ENCODE measurements at regions not wholly inside any gene's neighbourhood (a gene's known extent, or its start where the extent isn't known, plus 50 kb on each side); places are given as distances from the start of the nearest gene placed in this dataset.

DNA sequence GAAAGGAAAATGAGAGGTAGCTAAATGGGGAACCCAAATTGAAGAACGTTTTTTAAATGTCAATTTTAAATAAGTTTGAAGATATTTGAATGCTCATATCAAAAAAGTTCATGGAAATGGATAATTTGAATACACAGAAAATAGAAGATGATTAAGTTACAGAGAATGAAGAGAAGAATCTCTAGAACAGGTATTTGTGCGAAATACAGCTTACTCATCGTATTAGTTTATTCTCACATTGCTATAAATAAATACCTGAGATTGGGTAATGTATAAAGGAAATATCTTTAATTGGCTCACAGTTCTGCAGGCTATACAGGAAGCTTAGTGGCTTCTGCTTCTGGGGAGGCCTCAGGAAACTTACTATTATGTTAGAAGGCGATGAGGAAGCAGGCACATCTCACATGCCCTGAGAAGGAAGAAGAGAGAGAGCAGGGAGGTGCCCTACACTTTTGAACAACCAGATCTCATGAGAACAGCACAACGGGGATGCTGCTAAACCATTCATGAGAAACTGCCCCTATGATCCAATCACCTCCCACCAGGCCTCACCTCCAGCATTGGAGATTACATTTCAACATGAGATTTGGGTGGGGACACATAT, 89.7 kb upstream of the DTNA start:
- no peak for DNase-seq (ENCODE audit: extremely low read depth in 1 of 11, low read depth in 9 of 11, low spot score in 4 of 11)

DNA sequence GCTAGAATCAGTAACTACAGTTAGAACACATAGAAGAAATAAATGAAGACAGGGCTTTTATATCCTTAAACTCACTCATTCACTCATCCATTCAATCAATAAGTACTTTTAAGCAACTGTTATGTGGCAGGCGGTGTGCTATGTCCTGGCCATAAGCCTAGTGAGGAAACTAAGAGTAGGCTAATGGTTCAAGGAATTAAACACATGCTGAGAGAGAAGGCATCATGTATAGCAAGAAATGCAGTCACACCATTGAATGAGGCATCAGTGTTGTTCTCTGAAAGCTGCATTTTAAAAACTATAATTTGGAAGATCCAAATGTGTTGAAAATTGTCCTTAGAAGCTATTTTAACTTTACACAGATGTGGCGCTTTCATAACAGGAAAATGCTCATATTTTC, 86.5 kb upstream of the DTNA start:
- DNase-seq (ENCODE audit: extremely low read depth in 1 of 11, low read depth in 9 of 11, low spot score in 4 of 11), result no peak

- no peak for DNase-seq (ENCODE audit: extremely low read depth in 1 of 11, low read depth in 9 of 11, low spot score in 4 of 11)
Measured at GRCh38 chr18:34624551-34624950, 85.5 kb upstream of the DTNA start.

DNA sequence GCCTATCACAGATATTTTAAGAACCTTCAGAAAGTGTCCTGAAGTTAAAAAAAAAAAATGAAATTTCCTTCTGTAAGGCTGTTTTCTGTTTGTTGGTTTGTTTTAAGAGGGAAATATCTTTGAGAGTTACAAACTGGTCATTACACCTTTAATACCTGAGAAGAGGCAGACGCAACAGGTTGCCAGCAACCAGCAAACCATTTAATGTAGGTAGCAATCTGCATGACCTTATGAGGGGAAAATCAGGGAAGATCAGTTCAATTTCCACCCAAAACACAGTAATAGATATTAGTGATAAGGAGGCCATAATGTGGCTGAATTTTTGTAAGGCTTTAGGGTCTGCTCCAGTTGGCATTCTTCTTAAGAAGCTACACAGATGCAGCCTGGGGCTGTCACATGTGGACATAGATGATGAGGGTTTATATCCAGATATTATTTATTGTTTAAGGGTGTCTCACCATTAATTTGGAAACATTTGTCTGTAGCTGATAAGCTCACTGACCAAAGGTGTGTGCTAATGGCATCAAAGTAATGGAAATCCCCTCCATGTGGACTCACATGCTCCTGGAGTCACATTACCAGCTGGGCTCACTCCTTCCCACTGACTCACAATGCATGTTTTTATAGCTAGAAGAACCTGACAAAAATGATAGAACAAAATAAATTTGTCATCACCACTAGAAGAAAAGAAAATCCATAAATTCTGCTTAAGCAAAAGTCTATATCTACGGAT, 83.5 kb upstream of the DTNA start:
- no peak for DNase-seq (ENCODE audit: extremely low read depth in 1 of 11, low read depth in 9 of 11, low spot score in 4 of 11)

GRCh38 chr18:34627137-34627920, 82.8 kb upstream of the DTNA start:
- DNase-seq (ENCODE audit: extremely low read depth in 1 of 11, low read depth in 9 of 11, low spot score in 4 of 11), result no peak

DNA sequence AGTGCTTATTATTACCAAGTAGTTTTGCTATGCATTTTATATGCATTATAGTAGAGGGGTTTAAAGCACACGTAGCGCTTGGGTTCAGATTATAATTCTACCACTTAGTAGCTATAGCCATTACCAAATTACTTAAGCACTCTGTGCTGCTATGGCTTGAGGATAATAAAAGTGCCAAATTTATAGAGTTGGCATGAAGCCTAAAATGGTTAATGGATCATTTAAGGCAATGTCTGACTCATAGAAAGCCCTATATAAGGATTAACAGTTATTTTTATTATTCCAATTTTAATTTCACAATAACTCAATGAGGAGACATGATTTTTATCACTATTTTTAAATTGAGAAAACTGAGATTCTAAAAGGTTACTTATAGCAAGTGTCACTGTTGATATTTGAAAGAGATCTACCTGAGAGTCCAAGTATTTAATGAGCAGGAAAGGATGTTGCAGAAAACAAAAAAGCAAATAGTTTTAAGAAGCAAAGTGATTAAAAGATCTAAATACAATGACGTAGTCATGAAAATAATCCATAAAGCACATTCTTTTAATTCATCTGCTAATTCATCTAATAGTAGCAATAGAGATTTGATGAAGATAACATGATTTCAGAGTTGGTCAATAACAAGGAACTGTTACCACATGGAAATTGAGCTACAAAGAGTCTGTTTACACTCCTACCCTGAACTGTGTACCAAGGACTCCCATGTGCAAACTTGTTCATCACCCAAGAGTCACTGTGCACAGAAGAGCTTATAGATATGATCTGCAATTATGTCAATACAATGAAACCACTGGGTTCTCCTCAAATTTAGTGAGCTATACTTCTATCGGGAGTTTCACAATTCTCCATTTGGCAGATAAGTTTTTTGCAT, 78.8 kb upstream of the DTNA start:
- DNase-seq (ENCODE audit: extremely low read depth in 1 of 11, low read depth in 9 of 11, low spot score in 4 of 11), result no peak

DNA sequence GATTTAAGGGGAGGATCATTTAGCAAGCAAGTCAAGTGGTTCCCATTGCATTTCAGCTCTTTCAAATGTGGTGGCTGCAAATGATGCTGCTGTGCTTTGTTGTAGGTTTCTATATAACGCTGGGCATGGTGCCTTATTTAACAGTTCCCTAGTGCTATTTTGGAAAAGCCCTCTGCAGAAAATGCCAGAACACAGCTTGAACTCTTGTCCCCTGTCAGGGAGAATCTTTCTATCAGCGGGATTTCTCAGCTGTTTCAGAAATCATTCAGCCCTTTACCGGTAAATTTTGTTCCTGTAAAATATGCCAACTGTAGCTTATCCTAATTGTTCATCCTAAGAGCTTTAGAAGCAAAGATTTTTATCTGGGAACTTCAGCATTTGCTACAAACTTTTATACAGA, 77.8 kb upstream of the DTNA start:
- DNase-seq (ENCODE audit: extremely low read depth in 1 of 11, low read depth in 9 of 11, low spot score in 4 of 11), result no peak

DNA sequence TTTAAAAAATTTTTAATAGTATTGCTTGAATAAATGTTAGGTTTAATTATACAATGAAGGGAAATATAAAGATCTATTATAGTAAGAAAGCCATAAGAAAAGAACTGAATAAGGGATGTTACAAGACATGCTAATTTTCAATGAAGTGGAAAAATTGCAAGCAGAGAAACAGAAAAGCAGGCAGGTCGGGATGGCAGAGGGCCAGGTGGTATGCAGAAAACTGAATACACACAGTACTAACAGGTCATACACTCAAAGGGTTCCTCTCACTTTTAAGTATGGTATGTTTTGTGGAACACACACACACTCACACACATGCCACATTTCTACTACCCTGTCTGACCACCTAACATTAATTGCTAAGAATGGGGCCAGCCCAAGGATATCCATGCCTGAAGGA, 76.7 kb upstream of the DTNA start:
- no peak for DNase-seq (ENCODE audit: extremely low read depth in 1 of 11, low read depth in 9 of 11, low spot score in 4 of 11)

DNA sequence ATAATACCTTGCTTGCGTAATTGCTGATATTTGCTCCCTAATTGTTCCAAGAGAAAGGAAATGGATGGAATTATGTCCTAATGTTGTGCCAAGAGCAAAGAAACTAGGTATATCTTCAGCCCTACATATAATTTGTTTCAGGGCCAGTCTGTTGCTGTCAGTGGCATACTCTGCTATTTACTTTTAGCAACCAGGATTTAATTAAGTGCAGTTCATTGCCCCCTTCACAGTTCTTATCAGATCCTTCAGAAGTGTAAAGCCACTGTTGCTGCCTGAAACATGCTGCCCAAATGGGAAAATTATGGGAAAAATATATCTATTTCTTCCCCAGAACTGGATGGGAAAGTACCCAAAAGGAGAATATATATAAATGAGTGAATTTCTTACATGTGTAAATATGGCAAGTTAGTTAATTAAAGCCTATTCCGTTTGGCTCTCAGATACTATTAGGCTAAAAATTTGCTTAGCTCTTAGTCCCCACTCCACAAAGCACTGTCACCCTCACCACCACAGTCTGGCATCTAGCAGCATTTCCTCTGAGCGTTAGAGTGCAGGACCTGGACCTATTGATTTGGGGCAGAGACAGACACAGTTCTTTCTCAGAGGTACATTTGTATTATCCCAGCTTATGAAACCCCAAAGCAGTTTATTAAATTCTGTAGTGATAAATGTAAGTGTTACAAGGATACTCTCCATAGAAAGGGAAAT, 72.8 kb upstream of the DTNA start:
- no peak for DNase-seq (ENCODE audit: extremely low read depth in 1 of 11, low read depth in 9 of 11, low spot score in 4 of 11)

DNA sequence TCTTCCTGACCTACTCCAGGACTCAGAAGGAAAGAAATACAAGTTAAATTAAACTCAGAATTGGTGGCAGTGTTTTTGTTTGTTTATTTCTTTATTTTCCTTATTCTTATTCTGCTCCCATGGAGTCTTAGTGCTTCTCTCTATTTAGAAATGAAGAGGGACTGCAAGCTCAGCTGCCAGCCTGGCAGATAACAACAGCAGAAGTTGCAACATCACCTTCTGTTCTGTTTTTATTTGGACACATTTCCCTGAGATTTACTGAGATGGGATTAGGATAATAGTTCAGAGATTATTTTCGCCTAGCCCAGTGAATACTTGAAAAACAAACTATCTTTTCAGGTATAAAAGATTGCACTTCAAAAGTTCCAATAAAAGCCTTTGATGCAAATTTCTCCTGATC, 70.4 kb upstream of the DTNA start:
- DNase-seq (ENCODE audit: extremely low read depth in 1 of 11, low read depth in 9 of 11, low spot score in 4 of 11), result no peak

- DNase-seq (ENCODE audit: extremely low read depth in 1 of 11, low read depth in 9 of 11, low spot score in 4 of 11), result no peak
Measured at GRCh38 chr18:34640276-34640675, 69.8 kb upstream of the DTNA start.

DNA sequence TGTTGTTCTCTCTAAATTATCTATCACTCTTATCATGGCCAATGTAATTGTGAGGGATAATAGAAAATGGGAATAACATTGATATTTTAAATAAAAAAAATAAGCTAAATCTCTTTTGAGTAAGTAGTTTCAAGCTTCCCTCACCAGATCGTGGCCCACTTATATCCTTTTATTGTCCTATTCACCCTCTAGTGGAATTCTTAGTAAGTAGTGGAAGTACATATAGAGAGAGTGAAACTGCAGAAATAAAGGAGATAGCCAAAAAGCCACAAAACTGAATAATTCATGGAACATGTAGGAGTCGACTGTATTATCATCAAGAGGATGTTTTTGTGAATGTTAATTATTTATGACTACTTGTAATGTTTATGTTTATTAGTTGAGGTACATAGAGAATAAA, 66.1 kb upstream of the DTNA start:
- no peak for DNase-seq (ENCODE audit: extremely low read depth in 1 of 11, low read depth in 9 of 11, low spot score in 4 of 11)

DNA sequence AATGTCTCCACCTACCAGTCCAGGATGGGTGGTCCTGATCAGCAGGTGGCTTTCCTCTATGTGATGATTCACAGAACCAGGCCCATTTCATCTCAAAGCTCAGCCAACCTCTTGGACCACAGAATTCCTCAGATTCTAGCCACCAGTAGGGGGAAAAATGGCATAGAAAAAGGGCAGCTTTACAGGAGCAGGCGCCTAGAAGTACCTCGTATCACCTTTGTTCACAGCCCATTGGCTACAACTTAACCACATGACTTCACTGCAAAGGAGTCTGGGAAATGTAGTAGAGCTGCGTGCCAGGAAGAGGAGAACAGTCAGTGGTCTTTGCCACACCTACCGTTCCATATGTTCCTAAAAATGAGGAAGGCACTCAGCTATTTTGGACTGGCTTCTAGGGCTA, 62.8 kb upstream of the DTNA start:
- DNase-seq (ENCODE audit: extremely low read depth in 1 of 11, low read depth in 9 of 11, low spot score in 4 of 11), result no peak

DNA sequence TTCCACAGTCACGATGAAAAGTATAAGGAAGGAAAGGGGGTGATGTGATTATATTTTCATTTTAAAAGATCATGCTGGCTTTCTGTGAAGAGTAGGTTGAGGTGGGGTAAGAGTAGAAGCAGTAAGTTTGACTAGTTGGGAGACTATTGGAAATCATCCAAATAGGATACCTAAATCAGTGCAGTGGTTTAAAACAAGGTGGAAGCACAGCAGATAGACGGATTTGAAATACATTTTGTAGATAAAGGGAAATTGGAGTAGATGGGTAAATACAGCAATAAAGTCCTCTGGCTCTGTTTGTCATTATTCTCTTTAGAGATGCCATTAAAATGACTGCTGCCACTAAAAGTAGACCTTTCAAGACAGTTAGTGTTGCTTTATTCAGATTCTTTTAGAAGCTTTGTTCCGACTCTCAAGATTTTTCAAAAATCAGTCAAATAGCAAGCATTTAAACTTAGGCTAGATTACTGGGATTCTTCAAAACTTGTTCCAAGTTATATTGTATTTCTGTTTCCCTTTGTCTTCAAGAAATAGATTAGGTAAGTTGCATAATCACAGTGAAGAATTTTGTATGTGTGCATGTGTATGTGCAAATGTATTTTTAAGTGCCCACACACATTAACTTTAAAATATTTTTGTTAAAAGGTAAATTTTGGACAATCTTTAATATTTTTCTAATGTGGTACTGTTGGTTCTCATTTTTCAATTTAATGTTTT, 61.7 kb upstream of the DTNA start:
- DNase-seq (ENCODE audit: extremely low read depth in 1 of 11, low read depth in 9 of 11, low spot score in 4 of 11), result no peak

DNA sequence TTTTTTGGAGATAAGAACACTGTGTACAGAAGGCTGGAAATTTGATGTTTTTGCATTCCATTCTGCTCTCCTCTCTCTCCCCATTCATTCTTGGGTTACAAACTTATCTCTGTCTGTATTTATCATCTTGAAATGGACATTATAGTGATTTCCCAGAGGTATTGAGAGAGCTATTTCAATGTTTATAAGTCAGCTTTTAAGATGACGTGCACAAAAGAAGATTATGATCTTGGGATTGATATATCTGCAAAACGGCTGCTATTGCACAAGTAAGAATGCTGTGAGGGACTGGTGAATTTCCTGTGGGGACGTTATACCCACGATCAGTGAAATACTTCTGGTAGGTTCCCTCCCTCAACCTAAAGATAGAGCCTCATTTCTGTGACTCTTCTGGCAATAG, 61.0 kb upstream of the DTNA start:
- no peak for DNase-seq (ENCODE audit: extremely low read depth in 1 of 11, low read depth in 9 of 11, low spot score in 4 of 11)

- peak in 4 of 11 donors; percentile 2 to 28 (median 14) for DNase-seq (ENCODE audit: extremely low read depth in 1 of 11, low read depth in 9 of 11, low spot score in 4 of 11)
Measured at GRCh38 chr18:34650121-34650545, 60.0 kb upstream of the DTNA start.

DNA sequence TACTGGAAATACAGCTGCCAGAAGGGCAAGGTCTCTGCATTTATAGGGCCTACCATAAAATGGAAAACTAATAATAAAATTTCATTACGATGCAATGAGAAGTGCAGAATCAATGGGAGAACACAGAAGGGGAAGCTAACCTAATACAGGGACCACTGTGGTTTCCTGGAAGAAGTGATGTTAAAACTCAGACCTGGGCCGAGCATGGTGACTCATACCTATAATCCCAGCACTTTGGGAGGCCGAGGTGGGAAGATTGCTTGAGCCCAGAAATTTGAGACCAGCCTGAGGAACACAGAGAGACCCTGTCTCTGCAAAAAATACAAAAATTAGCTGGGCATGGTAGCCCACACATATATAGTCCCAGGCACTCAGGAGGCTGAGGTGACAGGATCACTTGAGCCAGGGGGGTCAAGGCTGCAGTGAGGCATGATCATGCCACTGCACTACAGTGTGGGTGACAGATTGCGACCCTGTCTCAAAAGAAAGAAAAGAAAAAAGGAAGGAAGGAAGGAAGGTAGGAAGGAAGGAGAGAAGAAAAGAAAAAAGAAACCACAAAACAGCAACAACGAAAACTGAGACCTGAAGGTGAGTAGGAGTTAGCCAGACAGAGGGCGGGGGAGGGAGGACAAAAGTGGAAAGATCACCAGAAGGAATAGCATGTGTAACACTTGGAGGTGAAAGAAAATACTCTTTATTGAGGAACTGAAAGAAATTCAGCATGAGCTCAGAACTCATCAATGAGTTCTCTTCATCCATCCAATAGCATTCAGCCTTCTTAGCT, 58.3 kb upstream of the DTNA start:
- DNase-seq (ENCODE audit: extremely low read depth in 1 of 11, low read depth in 9 of 11, low spot score in 4 of 11), result no peak

GRCh38 chr18:34655131-34655530, 55.0 kb upstream of the DTNA start:
- no peak for DNase-seq (ENCODE audit: extremely low read depth in 1 of 11, low read depth in 9 of 11, low spot score in 4 of 11)

All from renal cortex interstitium (tissue), 11 donors.